GM19395 (cell line): ENCODE measurements at regions not wholly inside any gene's neighbourhood (a gene's known extent, or its start where the extent isn't known, plus 50 kb on each side); places are given as distances from the start of the nearest gene placed in this dataset.

Source experiments
- ATAC-seq: cut with Tn5 transposase; IDR thresholded peaks from one replicate; pipeline ENCODE4 v1.9.1; 2021; ENCODE audit warnings: mild to moderate bottlenecking, moderate library complexity; ENCODE audit not compliant: unreplicated experiment

DNA sequence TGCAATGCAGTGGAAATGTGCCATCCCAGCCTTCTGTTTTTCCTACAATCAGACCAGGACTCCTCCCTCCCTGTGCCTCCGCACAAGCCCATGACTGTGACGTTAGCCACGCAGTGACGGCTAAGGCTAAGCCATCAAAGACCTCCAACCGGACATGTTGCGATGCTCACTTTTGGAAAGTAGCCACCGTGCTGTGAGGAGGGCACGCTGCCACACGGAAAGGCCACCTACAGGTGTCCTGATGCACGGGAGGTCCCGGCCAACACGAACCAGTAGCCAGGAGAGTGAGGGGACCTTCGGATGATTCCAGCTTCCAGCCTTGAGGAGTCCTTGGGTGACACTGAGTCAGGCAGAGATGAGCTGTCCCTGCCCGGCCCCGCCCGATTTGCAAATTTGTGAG is 53.9 kb downstream of the FOXL1 start:
- ATAC-seq = no peak

DNA sequence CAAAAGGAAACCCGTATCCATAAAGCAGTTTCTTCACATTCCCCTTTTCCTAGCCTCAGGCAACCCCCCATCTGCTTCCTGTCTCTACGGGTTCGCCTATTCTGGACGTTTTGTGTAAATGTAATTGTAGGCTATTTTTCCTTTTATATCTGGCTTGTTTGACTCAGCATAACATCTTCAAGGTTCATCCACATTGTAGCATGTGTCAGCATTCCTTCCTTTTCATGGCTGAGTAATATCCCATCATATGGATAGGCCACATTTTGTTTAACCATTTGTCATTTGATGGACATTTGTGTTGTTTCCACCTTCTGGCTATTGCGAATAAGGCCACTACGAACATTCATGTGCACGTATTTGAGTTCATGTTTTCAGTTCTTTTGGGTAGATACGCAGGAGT is 54.6 kb downstream of the FOXL1 start:
- ATAC-seq = no peak

DNA sequence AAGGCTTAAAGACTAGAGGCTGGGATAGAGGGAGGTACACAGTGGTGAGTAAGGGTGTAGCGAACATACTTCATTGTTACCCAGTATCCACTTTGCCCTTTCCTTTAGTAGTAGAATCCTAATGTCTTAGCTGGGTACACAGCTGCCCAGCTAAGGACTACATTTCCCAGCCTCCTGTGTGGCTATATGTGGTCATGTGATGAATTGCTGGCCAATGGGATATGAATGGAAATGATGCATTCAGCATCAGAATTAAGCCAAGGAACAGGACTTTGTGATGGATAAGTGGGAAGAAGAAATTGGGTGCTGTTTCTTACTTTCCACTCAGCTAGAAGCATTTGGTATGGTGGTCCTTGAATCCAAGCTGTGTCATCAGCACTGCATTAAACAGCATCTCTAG is 55.9 kb downstream of the FOXL1 start:
- ATAC-seq = no peak

DNA sequence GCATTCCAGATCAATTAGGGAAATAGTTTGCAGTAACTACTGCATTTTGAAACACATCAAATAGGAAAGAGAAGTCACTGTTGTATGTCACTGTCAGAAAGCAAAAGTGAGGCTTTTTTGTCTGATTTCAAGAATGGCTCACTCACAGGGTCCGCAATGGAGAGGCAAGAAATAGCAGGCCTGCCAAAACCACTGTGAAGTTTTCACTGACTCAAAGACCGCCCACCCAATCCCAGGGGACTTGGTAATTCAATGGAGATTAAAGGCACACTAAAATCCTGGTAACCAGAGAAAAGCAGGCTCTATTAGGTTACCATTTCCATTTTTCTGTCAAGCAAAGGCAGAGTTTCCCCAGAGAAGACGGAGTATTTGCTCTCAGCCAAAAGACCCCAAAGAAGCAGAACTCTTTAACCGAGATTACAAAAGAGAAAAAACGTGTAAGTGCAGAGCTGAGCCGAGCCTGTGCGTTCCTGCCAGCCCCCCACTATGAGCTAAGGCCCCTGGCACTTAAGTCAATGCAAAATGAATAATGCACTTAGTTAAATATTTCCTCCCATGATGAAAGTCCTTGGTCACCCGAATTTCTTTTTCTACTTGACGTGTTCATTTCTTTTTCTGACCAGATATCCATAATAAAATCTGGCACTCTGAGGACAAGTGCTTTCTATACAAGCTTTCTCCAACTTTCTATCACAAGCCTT is 57.0 kb downstream of the FOXL1 start:
- no peak for ATAC-seq

DNA sequence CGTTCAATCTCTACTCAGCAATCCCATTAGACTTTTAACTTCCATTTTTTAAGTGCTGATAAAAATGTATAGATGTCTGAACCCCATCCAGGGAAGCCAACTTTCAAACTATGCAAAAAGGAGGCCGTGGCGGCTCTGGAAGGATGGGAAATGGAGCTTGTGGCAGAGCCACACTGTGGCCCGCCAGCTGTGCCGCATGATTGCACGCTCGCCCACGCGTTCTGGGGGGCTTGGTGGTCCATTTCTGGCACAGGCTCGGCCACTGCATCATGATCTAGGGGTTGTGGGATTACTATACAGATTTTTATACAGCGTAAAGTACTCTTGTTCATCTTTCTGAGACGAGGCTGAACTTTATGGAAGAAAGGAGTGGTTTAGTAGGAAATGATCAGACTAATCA is 57.6 kb downstream of the FOXL1 start:
- ATAC-seq = no peak

DNA sequence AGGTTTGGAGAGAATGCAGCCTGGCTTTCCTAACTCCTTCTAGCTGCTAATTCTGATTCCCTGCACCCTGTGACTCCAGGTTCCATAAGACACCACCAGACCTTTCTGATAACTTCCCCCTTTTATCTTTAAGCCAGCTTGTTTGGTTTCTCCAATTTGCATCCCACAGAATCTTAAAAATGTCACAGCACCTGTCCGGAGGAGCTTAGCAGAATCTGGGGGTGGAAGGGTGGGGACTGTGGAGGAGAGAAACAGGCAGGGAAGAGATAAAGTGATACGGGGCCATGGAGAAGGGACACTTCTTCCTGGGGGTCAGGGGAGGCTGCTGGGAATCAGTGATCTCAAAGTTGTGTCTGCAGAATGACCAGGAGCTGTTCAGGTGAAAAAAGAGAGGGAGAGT is 59.4 kb downstream of the FOXL1 start:
- no peak for ATAC-seq

DNA sequence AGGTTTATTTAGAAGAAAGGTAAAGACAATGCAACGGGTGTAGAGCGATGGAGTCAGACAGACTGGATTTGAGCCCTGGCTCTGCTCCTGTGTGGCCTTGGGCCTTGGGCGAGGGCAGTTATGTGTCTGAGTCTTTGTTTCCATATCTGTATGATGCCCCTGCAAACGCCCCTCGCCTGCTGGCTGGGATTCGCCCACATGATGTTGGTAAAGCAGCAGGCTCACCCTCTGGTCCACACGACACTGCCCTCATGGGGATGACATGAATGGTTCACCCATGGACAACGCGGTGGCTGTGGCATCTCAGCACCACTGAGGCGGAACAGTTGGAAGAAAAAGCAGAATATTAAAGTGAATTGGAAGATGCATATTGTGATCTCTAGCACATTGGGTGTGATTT is 60.3 kb downstream of the FOXL1 start:
- no peak for ATAC-seq

DNA sequence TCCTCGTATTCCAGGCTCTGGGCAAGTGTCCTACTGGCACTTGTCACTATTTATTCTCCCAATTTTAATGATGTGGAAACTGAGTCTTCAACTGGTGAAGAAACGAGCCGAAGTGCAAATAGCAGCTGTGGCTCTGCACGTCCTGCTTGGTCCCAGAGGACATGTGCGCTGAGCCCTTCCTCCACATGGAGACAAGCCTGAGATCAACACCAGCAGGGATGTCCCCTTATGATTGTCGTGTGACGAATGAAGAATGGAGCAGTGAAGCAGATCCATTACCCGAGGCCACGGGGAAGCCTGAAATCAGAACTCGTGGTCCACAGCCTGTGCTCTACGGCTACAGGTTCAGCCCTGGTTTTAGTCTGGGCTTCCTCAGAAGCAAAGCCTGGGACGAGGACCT is 61.0 kb downstream of the FOXL1 start:
- no peak for ATAC-seq

DNA sequence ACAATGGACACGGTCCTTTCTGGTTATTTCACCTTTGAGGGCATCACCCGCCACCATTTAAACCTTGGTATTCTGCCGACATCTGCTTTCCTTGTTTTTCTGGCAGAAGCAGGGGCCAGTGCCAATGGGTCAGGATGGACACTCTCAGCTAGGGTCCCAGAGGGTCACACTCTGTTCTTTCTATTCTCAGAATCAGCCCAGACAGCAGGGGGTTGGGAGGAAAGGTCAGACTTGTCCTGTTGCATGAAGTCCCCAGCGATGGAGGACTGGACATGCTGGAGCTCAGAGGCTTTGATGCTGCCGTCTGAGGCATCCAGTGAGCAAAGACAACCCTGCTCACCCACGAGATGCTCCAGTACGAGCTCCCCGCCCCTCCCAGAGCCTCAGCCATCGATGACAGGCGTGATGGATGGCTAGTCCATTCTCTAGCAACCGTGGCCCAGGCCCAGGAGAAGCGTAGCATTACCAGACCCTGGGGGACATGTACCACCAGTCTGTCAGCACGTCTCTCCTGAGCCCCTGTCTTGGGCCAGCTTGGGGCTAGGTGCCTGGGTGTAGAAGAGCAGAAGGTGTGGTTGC is 62.0 kb downstream of the FOXL1 start:
- ATAC-seq = no peak

DNA sequence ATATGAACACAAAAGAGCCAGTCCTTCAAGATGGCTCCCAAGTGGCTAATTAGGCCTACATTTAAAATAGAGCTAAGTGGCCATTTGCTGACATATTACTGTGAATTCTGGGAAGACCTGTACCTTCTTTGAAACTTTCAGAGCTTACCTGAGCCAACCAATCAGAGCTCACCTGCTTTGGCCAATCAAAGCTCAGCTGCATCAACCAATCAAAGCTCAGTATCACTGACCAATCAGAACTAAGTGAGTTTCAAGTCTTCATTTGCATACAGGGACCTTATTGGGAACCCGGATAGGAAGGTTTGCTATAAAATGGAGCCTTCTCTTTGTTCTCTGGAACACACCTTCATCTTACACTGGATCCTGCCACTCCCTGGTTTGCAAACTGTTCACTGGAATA is 63.7 kb downstream of the FOXL1 start:
- ATAC-seq = no peak

DNA sequence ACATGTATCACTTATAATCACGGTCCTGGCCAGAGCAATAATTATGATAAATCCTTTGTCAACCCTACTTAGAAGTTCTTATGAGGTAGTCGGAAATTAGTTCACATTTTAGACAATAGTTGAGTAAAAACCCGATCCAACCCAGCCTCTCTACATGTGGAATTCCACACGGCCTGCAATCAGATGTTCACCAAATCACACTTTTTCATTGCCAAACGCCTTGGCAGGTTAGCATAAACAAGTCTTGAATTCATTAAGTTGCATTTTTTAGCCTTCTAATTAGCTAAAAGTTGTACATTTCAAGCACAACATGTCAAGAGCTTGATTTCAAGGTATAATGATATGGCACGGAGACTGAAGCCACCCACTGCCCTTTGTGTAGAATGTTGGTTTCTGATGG is 65.3 kb downstream of the FOXL1 start:
- ATAC-seq = no peak

DNA sequence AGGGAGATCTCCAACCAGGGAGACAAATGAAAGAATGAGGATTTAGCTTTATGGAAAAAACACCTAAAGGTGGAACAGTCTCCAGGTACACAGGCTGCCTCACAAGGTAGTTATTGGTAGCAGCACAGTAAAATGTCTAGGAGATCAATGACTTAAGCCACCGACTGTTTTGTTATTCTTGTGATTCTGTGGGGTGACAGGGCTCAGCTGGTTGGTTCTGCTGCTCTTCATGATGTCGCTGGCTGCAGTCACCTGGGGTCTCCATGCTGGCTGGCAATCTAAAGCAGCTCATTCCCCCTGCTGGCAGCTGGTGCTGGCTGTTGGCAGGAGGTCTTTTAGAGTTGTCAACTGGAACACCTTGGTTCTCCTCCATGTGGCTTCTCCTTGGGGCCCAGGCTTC is 69.2 kb downstream of the FOXL1 start:
- ATAC-seq = no peak

DNA sequence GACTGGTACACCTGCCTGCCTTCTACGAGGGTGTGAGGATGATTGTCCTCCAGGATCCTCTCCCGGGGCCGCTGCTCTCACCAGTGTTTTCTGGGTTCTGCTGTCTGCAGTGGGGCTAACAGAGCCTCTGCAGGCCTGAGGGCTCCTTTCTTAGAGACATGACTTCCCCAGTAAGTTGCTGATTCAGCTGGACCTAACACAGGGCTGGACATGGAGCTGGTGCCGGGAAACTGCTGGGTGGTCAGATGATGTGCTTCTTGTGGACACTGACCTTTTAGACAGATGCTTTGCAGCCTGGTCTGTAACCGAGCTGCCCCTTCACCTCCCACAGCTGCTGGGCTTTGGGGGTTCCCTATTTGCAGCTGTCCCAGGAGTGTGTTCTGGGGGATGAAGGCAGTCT is 71.5 kb downstream of the FOXL1 start:
- no peak for ATAC-seq

DNA sequence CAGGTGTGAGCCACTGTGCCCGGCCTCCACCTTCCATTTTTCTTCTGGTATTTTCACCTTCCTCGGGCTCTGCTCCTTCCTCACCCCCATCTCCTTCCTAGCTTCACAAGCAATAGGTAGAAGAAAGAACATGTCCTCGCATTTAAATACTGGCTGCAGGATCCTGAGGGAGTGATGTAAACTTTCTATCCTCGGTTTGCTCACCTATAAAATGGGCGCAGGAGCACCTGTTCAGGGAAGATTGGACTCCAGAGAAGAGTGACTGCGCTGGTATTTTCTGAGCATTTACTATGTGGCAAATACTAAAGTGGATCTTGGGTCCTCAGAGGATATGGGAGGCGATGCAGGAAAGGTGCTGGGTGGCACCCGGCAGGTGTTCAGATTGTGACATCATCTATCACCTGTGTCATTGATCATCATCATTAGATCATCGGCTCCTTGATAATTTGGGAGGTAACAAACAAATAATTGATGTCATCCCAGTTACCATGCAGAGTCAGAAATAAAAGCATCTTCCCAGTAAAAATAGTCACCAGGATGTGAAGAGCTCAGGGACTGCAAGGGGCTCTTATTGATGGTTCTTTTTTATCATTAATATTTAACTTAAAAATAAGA is 72.8 kb downstream of the FOXL1 start:
- no peak for ATAC-seq

DNA sequence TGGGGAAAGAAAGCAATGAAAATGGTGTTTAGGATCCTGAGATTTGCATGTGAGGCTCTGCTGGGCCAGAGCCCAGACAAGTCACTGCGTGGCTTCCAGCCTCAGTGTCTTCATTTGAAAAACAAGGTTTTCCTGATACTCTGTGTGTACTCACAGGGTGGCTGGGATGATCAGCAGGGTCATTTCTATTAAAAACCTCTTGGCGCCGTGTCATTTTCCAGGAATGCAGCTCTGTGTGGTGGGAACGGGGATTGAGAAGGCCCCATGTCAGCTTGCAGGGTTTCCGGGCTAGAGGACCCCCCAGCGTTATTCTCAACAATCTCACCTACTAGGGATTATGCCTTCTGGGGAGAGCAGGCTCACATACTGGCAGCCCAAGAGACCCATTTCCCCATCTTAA is 73.5 kb downstream of the FOXL1 start:
- ATAC-seq = no peak

DNA sequence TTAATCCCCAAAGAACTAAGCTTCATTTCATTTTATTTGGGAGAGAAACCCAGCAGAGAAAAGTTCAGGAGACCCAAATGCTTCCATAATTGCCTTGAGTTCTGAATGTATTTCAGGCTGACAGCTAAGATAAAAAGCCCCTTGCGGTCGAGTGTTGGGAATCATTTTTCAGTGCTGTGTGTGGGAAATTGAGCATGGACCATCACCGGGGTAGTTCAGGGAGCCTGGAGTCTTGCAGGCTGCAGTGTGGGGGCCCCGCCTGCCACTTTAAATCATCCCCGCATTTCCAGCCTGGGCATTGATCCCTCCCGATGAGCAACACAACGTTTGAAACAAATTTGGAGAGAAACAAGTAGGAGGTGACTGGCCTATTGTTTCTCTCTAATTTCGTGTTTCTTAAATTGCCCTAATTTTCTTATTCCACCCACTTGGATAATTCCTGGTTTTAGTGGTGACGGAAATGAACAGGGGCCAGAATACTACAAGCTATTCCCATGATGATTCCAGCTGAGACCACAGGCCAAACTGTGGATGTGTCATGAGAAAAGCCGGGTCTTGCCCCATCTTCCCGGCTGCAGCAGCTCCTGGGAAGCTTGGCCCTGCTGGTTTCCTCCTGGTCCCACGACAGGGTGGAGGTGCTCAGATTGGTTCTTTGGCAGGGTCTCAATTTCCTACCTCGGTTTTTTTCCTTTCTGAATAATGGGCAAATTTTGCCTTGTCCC is 75.1 kb downstream of the FOXL1 start:
- ATAC-seq = no peak

DNA sequence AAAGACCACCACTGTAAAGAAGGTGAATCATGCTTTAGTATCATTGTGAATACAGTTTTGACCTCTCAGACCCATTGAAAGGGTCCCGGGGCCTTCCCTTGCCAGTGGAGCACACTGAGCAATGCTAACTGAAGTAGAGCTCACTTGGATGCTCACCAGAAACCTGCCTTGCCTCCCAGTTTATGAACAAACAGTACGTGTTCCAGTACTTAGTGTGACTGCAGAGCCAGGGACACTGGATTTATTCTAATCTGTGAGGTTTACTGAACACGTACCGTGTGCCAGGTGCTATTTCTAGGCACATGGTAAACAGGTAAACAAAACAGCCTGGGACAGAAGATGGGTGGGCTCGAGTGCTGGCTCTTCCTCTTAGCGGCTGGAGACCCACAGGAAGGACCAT is 79.6 kb downstream of the FOXL1 start:
- no peak for ATAC-seq

DNA sequence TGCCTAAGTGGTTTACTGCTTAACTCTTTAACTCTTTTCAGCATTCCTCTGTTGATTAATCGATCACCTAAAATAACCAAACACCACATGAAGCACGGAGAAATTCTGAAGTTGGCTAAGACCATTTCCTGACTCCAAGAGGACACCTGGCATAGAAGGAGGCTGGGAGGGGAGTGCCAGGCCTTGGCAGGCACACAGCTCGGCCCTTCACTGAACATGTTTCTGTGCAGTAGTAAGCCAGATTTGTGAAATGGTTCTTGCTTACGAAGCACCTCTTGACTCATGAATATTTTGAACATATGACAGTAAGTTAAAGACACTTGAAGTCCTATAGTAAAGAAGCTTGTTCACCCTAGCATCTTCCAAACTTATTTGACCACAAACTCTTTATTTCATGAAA is 82.3 kb downstream of the FOXL1 start:
- ATAC-seq = no peak

DNA sequence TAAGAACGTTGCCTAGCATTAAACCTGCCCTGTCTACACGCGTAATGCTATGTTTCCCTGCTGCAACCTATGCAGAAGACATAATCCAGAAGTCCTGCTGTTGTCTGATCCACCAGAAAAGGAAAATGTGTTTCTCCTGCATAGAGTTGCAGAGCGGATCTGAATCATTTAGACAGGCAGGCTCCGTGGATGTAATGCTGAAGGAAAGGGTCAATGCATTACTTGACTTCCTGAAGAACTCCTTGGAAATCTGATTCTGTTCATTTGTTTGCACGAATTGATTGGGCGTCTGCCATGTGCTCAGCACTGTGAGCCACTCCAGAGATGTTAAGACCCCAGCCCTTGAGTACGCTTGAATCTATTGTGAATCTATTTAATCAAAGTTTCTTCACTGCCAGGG is 83.4 kb downstream of the FOXL1 start:
- ATAC-seq = no peak

DNA sequence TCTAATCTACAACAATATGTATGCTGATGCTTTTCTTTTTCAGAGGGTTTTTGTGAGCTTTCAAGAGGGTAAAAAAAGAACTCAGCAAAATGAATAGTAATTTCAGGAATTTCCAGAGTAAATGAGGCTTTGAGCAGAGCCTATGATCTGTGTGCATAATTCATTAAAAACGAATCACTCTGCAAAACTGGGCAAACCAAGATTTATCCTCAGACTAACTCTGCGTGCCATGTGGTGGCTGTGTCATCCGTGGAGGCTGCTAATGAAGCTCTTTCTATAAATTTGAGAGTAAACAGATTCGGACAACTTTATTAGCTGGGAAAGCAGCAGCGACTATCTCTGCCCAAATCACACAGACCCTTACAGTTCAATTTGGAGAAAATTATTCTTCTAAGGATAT is 83.8 kb downstream of the FOXL1 start:
- ATAC-seq = no peak

DNA sequence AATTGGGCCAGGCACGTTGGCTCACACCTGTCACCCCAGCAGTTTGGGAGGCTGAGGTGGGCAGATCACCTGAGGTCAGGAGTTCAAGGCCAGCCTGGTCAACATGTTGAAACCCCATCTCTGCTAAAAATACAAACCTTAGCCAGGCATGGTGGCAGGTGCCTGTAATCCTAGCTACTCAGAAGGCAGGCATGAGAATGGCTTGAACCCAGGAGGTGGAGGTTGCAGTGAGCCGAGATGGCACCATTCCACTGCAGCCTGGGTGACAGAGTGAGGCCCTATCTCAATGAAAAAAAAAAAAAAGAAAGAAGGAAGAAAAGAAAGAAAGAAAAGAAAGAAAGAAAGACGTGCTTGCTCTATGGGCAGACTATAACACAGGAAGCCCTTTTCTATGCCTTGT is 84.4 kb downstream of the FOXL1 start:
- ATAC-seq = no peak
